IMR-90 (cell line): ENCODE measurements at regions not wholly inside any gene's neighbourhood (a gene's known extent, or its start where the extent isn't known, plus 50 kb on each side); places are given as distances from the start of the nearest gene placed in this dataset.

Source experiments
- BHLHE40 ChIP-seq: fragments of 150-350 bp; IDR thresholded peaks from 2 replicates; pipeline ENCODE4 v1.6.1; 2016; ENCODE audit warnings: mild to moderate bottlenecking, low read depth, low read length
- CEBPB ChIP-seq: IDR thresholded peaks from 2 replicates; pipeline ENCODE4 v1.6.1; 2012; ENCODE audit warnings: low read depth, low read length, improper control_type of control experiment
- CHD1 ChIP-seq: IDR thresholded peaks from 2 replicates; pipeline ENCODE4 v1.6.1; 2012; ENCODE audit warnings: low read depth, low read length, improper control_type of control experiment
- MAZ ChIP-seq: IDR thresholded peaks from 2 replicates; pipeline ENCODE4 v1.6.1; 2012; ENCODE audit warnings: low read depth, mild to moderate bottlenecking, low read length, improper control_type of control experiment, moderate library complexity, borderline replicate concordance
- POLR2A ChIP-seq: IDR thresholded peaks from 2 replicates; pipeline ENCODE4 v1.6.1; 2012; ENCODE audit warnings: mild to moderate bottlenecking, low read depth, low read length
- RAD21 ChIP-seq: IDR thresholded peaks from 2 replicates; pipeline ENCODE4 v1.6.1; 2012; ENCODE audit warnings: low read length, improper control_type of control experiment
- RFX5 ChIP-seq: IDR thresholded peaks from 2 replicates; pipeline ENCODE4 v1.8.0; 2012; ENCODE audit warnings: low read depth, mild to moderate bottlenecking, low read length, moderate library complexity
- SMC3 ChIP-seq: fragments of 150-350 bp; IDR thresholded peaks from 2 replicates; pipeline ENCODE4 v1.6.1; 2016; ENCODE audit warnings: low read depth, mild to moderate bottlenecking, antibody characterized with exemption, low read length, moderate library complexity
- TF ChIP-seq, protein P1 (sequence below): conservative IDR thresholded peaks from 2 replicates; pipeline ENCODE4 v1.5.1; 2012; ENCODE audit warnings: mild to moderate bottlenecking, low read depth, low read length, improper control_type of control experiment
- TF ChIP-seq, protein P2 (sequence below): fragments of 150-350 bp; IDR thresholded peaks from 2 replicates; pipeline ENCODE4 v1.6.1; 2016; ENCODE audit warnings: low read depth, mild to moderate bottlenecking, low read length, moderate library complexity, borderline replicate concordance

DNA sequence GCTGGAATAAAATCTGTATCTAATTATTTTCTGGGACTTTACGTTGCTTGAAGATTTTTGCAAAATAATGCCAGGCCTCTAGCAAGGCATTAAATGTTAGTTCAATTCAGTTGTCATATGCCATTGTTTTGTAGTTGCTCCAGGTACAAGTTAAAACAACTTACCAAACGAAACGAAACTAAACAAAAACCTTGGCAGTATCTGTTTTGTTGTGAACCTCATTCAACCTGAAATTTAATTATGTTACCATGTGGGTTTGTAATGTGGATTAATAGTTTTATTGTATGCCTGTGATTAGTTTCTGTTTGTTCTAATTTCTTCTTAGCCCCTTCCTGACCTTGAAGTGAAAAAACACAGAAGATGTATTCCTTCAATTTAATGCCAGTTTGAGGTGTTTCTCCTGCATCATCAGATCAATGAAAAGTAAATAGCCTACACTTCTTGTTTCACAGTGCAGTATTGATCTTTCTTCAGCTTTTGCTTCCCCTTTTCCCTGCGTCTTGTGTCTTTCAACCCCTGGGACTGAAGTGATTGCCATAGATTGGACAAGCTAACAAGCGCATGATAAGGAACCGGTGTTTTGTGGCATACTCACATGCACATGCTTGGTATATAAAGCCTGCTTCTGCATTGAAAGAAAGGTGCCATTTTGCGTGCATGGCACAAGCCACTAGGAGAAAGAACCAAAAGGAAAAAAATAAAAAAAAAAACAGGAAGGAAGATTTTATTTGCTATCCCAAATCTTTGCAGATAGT lies 699.0 kb upstream of the ARRDC3 start:
- TF ChIP-seq SMC3: no peak
- TF ChIP-seq, protein P1, sequence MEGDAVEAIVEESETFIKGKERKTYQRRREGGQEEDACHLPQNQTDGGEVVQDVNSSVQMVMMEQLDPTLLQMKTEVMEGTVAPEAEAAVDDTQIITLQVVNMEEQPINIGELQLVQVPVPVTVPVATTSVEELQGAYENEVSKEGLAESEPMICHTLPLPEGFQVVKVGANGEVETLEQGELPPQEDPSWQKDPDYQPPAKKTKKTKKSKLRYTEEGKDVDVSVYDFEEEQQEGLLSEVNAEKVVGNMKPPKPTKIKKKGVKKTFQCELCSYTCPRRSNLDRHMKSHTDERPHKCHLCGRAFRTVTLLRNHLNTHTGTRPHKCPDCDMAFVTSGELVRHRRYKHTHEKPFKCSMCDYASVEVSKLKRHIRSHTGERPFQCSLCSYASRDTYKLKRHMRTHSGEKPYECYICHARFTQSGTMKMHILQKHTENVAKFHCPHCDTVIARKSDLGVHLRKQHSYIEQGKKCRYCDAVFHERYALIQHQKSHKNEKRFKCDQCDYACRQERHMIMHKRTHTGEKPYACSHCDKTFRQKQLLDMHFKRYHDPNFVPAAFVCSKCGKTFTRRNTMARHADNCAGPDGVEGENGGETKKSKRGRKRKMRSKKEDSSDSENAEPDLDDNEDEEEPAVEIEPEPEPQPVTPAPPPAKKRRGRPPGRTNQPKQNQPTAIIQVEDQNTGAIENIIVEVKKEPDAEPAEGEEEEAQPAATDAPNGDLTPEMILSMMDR: no peak
- no peak for TF ChIP-seq POLR2A
- TF ChIP-seq RAD21: no peak
- TF ChIP-seq CEBPB: no peak
- no peak for TF ChIP-seq RFX5
- TF ChIP-seq MAZ: no peak
- TF ChIP-seq, protein P2, sequence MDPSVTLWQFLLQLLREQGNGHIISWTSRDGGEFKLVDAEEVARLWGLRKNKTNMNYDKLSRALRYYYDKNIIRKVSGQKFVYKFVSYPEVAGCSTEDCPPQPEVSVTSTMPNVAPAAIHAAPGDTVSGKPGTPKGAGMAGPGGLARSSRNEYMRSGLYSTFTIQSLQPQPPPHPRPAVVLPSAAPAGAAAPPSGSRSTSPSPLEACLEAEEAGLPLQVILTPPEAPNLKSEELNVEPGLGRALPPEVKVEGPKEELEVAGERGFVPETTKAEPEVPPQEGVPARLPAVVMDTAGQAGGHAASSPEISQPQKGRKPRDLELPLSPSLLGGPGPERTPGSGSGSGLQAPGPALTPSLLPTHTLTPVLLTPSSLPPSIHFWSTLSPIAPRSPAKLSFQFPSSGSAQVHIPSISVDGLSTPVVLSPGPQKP: no peak
- TF ChIP-seq BHLHE40: no peak
- no peak for TF ChIP-seq CHD1
